ENCODE measurements at regions not wholly inside any gene's neighbourhood (a gene's known extent, or its start where the extent isn't known, plus 50 kb on each side); places are given as distances from the start of the nearest gene placed in this dataset.

DNA sequence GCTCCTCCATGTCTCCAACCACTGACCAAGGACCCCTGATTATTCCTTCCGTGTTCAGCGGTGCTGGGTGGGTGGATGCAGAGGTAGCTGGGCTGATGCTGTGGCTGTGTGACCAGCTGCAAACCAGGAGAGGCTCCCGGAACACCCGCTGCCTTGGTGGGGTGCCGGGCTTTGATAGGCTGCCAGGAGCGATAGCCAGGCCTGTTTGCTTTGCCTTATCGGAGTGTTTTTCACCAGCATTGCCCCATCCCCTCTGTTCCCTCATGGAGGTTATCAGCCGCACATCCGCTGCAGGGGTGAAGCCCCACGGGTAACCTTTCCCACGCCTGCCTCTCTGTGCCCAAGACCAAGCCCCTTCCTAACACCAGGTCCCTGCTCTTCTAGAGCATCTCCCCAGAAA lies 354.3 kb downstream of the C16orf95 start:
- Histone ChIP-seq H3K9me3 (no peaks in the 10 kb centered on the region), H3K27me3 (peaks cover 14% of the 10 kb centered on the region), H3K4me3 (no peak overlapping the region), H3K36me3 (no peaks in the 10 kb centered on the region), H3K27ac (no peak overlapping the region), H3K4me1 (no peaks in the 10 kb centered on the region)
- intact Hi-C loops (cut with DNase I) = no loop called here
- DNase-seq (no peak), ATAC-seq (no peak)
- TF ChIP-seq, protein P1, sequence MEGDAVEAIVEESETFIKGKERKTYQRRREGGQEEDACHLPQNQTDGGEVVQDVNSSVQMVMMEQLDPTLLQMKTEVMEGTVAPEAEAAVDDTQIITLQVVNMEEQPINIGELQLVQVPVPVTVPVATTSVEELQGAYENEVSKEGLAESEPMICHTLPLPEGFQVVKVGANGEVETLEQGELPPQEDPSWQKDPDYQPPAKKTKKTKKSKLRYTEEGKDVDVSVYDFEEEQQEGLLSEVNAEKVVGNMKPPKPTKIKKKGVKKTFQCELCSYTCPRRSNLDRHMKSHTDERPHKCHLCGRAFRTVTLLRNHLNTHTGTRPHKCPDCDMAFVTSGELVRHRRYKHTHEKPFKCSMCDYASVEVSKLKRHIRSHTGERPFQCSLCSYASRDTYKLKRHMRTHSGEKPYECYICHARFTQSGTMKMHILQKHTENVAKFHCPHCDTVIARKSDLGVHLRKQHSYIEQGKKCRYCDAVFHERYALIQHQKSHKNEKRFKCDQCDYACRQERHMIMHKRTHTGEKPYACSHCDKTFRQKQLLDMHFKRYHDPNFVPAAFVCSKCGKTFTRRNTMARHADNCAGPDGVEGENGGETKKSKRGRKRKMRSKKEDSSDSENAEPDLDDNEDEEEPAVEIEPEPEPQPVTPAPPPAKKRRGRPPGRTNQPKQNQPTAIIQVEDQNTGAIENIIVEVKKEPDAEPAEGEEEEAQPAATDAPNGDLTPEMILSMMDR (IDR thresholded peaks at IDR 0.05) = no peak

DNA sequence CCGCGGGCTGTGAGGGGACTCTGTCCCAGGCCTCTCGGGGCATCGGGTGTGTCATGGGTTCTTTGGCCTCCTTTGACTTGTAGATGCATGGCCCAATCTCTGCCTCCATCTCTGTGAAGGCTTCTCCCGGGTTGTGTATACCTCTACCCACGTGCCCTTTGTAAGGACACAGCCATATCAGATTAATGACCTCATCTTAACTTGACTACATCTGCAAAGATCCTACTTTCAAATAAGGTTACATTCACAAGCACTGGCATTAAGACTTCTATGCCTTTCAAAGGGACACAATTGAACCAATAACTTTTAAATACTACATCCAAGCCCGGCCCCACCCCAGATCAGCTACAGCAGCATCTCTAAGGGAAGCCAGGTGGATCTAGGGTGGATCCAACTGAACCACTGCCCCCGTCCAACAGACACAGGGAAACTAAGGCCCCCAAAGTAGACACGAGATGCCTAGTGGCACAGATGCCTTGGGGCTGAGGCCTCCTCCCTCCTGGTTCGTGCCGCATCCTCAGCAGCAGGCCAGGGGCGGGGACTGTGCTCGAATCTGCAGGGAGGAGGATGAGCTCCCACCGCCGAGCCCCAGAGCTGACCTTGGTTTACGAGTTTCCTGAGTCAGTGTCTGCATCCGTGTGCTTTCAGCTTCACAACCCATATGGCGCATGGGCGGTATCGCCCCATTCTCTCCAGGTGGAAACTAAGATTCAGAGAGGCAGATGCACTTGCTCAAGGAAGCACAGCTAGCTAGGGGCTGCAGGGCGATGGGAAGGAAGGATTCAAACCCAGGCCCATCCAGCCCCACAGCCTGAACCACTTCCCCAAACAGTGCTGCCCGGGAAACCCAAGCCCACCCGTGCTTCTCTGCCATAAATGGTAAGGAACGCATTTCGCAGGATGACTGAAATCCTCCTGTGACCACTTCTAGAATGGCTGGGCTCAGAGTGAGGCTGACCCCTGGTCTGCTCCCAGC lies 353.3 kb downstream of the C16orf95 start:
- Histone ChIP-seq H3K36me3 (no peaks in the 10 kb centered on the region), H3K27me3 (peaks cover 5% of the 10 kb centered on the region), H3K9me3 (no peaks in the 10 kb centered on the region), H3K4me1 (no peaks in the 10 kb centered on the region), H3K4me3 (no peak overlapping the region), H3K27ac (no peak overlapping the region)
- TF ChIP-seq, protein P1 (IDR thresholded peaks at IDR 0.05) = no peak
- intact Hi-C loops (cut with DNase I) = no loop called here
- no peak for DNase-seq
- no peak for ATAC-seq

- H3K27me3 ChIP-seq = no peaks in the 10 kb centered on the region
- H3K9me3 ChIP-seq = no peaks in the 10 kb centered on the region
- no peak overlapping the region for H3K4me3 ChIP-seq
- DNase-seq = no peak
- H3K4me1 ChIP-seq = no peaks in the 10 kb centered on the region
- TF ChIP-seq, protein P1 (IDR thresholded peaks at IDR 0.05) = no peak
- no peaks in the 10 kb centered on the region for H3K36me3 ChIP-seq
- no peak overlapping the region for H3K27ac ChIP-seq
- intact Hi-C loops (cut with DNase I) = no loop called here
- no peak for ATAC-seq
Measured at GRCh38 chr16:86964796-86965241, 352.4 kb downstream of the C16orf95 start.

- H3K4me1 ChIP-seq = no peaks in the 10 kb centered on the region
- no peak overlapping the region for H3K4me3 ChIP-seq
- H3K36me3 ChIP-seq = no peaks in the 10 kb centered on the region
- no peak for DNase-seq
- H3K9me3 ChIP-seq = no peaks in the 10 kb centered on the region
- TF ChIP-seq, protein P1 (IDR thresholded peaks at IDR 0.05) = no peak
- no peak for ATAC-seq
- intact Hi-C loops (cut with DNase I) = no loop called here
- H3K27ac ChIP-seq = no peak overlapping the region
- no peaks in the 10 kb centered on the region for H3K27me3 ChIP-seq
Measured at GRCh38 chr16:86965331-86965730, 351.9 kb downstream of the C16orf95 start.

DNA sequence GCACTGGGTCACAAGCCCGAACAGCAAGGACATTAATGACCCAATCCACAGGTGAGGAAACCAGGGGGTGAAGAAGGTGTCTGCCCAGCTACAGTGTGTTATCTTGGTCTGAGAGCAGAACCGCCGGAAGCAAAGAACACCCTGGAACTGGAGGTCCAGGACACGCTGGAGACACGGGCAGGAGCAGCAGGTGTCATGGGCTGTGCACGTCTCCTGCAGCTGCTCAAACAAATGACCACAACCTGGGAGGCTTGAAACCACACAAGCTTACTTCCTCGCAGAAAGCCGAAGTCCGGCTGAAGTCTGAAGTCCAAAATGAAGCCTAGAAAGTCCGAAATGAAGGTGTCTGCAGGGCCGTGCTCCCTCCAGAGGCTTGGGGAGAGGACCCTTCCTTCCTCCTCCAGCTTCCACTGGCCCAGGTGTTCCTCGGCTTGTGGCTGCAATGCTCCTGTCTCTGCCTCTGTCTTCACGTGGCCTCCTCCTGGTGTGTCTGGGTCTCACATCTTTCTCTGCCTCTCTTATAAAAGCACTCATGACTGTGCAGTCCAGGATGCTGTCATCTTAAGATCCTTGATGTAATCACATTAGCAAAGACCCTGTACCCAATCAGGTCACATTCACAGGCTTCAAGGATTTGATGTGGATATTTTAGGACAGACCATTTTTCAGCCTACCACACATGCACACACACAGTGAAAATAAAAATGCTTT lies 351.2 kb downstream of the C16orf95 start:
- H3K4me1 ChIP-seq = no peaks in the 10 kb centered on the region
- no peaks in the 10 kb centered on the region for H3K27me3 ChIP-seq
- H3K4me3 ChIP-seq = no peak overlapping the region
- DNase-seq (no peak), ATAC-seq (no peak)
- H3K9me3 ChIP-seq = no peaks in the 10 kb centered on the region
- TF ChIP-seq, protein P1 (IDR thresholded peaks at IDR 0.05) = no peak
- no peaks in the 10 kb centered on the region for H3K36me3 ChIP-seq
- H3K27ac ChIP-seq = no peak overlapping the region
- intact Hi-C loops (cut with DNase I) = no loop called here

All from upper lobe of right lung (tissue), 1 donor.